GM23338 (cell line): ENCODE measurements at regions not wholly inside any gene's neighbourhood (a gene's known extent, or its start where the extent isn't known, plus 50 kb on each side); places are given as distances from the start of the nearest gene placed in this dataset.

Experiments used
- ATAC-seq: fragments of 200-7000 bp; cut with Tn5 transposase; 3 replicates; pipeline ENCODE4 v1.9.1; 2020
- DNase-seq: peaks from one replicate; pipeline ENCODE4 v3.0.0-alpha.2; 2015; ENCODE audit warnings: low spot score
- H2AFZ ChIP-seq: fragments of 200-600 bp; sonication (generic); 2 replicates; pipeline ENCODE4 v1.8.0; 2016; ENCODE audit warnings: antibody characterized with exemption, mild to moderate bottlenecking, moderate library complexity
- H3F3A ChIP-seq: fragments of 200-600 bp; sonication (generic); replicated peaks from 2 replicates; pipeline ENCODE4 v1.8.0; 2017; ENCODE audit warnings: antibody characterized with exemption, mixed run types, low read depth
- H3K27ac ChIP-seq: fragments of 200-600 bp; sonication (generic); 2 replicates; pipeline ENCODE4 v1.6.1; 2016; ENCODE audit warnings: low read depth
- H3K27me3 ChIP-seq: fragments of 200-600 bp; sonication (generic); 2 replicates; pipeline ENCODE4 v1.8.0; 2016; ENCODE audit warnings: mild to moderate bottlenecking, mixed run types, moderate library complexity; ENCODE audit not compliant: insufficient read depth
- H3K36me3 ChIP-seq: fragments of 200-600 bp; sonication (generic); 2 replicates; pipeline ENCODE4 v1.8.0; 2016; ENCODE audit warnings: mild to moderate bottlenecking; ENCODE audit not compliant: insufficient read depth
- H3K4me1 ChIP-seq: fragments of 200-600 bp; sonication (generic); 2 replicates; pipeline ENCODE4 v1.8.0; 2016; ENCODE audit warnings: mild to moderate bottlenecking, moderate library complexity; ENCODE audit not compliant: insufficient read depth
- H3K4me2 ChIP-seq: fragments of 200-600 bp; sonication (generic); 2 replicates; pipeline ENCODE4 v1.7.1; 2017; ENCODE audit warnings: mixed run types
- H3K4me3 ChIP-seq: fragments of 200-600 bp; sonication (generic); 2 replicates; pipeline ENCODE4 v1.6.1; 2016; ENCODE audit warnings: mixed run types
- H3K79me2 ChIP-seq: fragments of 200-600 bp; sonication (generic); replicated peaks from 2 replicates; pipeline ENCODE4 v1.8.0; 2017; ENCODE audit warnings: mild to moderate bottlenecking; ENCODE audit not compliant: insufficient read depth
- H3K9me2 ChIP-seq: fragments of 200-600 bp; sonication (generic); 2 replicates; pipeline ENCODE4 v1.8.0; 2017; ENCODE audit not compliant: insufficient read depth
- H4K20me1 ChIP-seq: fragments of 200-600 bp; sonication (generic); replicated peaks from 2 replicates; pipeline ENCODE4 v1.8.0; 2017; ENCODE audit warnings: mild to moderate bottlenecking; ENCODE audit not compliant: insufficient read depth
- H3K27ac Mint-ChIP-seq: 2 replicates; pipeline ENCODE4 v1.8.0; 2020; ENCODE audit warnings: inconsistent platforms, mild to moderate bottlenecking, moderate library complexity, mixed read lengths
- H3K27me3 Mint-ChIP-seq: 3 replicates; pipeline ENCODE4 v1.8.0; 2022; ENCODE audit warnings: low read depth, mild to moderate bottlenecking, moderate library complexity, mixed read lengths, inconsistent platforms; ENCODE audit not compliant: insufficient read depth, poor library complexity
- H3K36me3 Mint-ChIP-seq: 3 replicates; pipeline ENCODE4 v1.8.0; 2021; ENCODE audit warnings: low read depth, mild to moderate bottlenecking, inconsistent platforms, moderate library complexity, mixed read lengths
- H3K4me1 Mint-ChIP-seq: 3 replicates; pipeline ENCODE4 v1.8.0; 2020; ENCODE audit warnings: mild to moderate bottlenecking, inconsistent platforms, mixed read lengths
- H3K4me3 Mint-ChIP-seq: 3 replicates; pipeline ENCODE4 v1.8.0; 2021; ENCODE audit warnings: moderate library complexity, mild to moderate bottlenecking, inconsistent platforms, mixed read lengths
- H3K9me3 Mint-ChIP-seq: 3 replicates; pipeline ENCODE4 v1.8.0; 2020; ENCODE audit warnings: moderate library complexity, mild to moderate bottlenecking, inconsistent platforms, mixed read lengths
- CREB1 ChIP-seq: fragments of 250-450 bp; sonication (Bioruptor Pico); IDR thresholded peaks from 2 replicates; pipeline ENCODE4 v1.5.0; 2020; ENCODE audit warnings: low read depth, mild to moderate bottlenecking, moderate library complexity
- CTCF ChIP-seq, 2 experiments: fragments of 200-600 bp in 1 of 2; sonication (generic) in 1 of 2; conservative IDR thresholded peaks; 2 replicates each; pipeline versions ENCODE4 v1.5.1 to v1.6.1; 2016 to 2017; ENCODE audit warnings: antibody characterized with exemption in 2 of 2, low read depth in 2 of 2, mild to moderate bottlenecking in 2 of 2, moderate library complexity in 1 of 2
- EZH2 ChIP-seq: fragments of 200-600 bp; sonication (generic); IDR thresholded peaks from one replicate; pipeline ENCODE4 v1.8.0; 2017; ENCODE audit warnings: antibody characterized with exemption, mild to moderate bottlenecking, low read depth; ENCODE audit not compliant: unreplicated experiment
- JUNB ChIP-seq: IDR thresholded peaks from one replicate; pipeline ENCODE4 v1.6.1; 2016; ENCODE audit warnings: antibody characterized with exemption; ENCODE audit not compliant: unreplicated experiment
- NANOG ChIP-seq: IDR thresholded peaks from 2 replicates; pipeline ENCODE4 v1.6.1; 2016; ENCODE audit warnings: antibody characterized with exemption, borderline replicate concordance
- REST ChIP-seq: IDR thresholded peaks from one replicate; pipeline ENCODE4 v1.6.1; 2018; ENCODE audit warnings: antibody characterized with exemption; ENCODE audit not compliant: unreplicated experiment
- STAT1 ChIP-seq: IDR thresholded peaks from one replicate; pipeline ENCODE4 v1.6.1; 2016; ENCODE audit warnings: antibody characterized with exemption; ENCODE audit not compliant: unreplicated experiment
- ZNF462 ChIP-seq: fragments of 250-450 bp; sonication (Bioruptor Pico); IDR thresholded peaks from 2 replicates; pipeline ENCODE4 v1.5.0; 2020; ENCODE audit warnings: mild to moderate bottlenecking, moderate library complexity

GRCh38 chr1:181263444-181263843, 174.9 kb downstream of the IER5 start (continued):
- no peak for TF ChIP-seq ZNF462 (CRISPR knock-in tag)

- H3K4me1 Mint-ChIP-seq, result peaks cover 3% of the 10 kb centered on the region; the same call in 2 of the 3 replicates
- H3K36me3 Mint-ChIP-seq, result no peaks in the 10 kb centered on the region
- Histone ChIP-seq H3K4me3 (no peak overlapping the region), H3K79me2 (no peaks in the 10 kb centered on the region), H4K20me1 (no peaks in the 10 kb centered on the region), H3K27ac (no peak overlapping the region), H3K36me3 (no peaks in the 10 kb centered on the region; the same call in 1 of the 2 replicates), H3K27me3 (no peaks in the 10 kb centered on the region), H2AFZ (no peak overlapping the region), H3K4me2 (no peak overlapping the region), H3K4me1 (no peaks in the 10 kb centered on the region), H3K9me2 (no peaks in the 10 kb centered on the region), H3F3A (no peaks in the 10 kb centered on the region)
- no peak overlapping the region for H3K27ac Mint-ChIP-seq
- DNase-seq (no peak), ATAC-seq (no peak)
- H3K27me3 Mint-ChIP-seq, result peaks cover 10% of the 10 kb centered on the region
- peaks cover 4% of the 10 kb centered on the region; the same call in 2 of the 3 replicates for H3K9me3 Mint-ChIP-seq
- H3K4me3 Mint-ChIP-seq, result no peak overlapping the region
- no peak for TF ChIP-seq REST
- no peak for TF ChIP-seq STAT1
- TF ChIP-seq CTCF (conservative IDR thresholded peaks at IDR 0.05; ENCODE audit: low read depth in 2 of 2), result no peak
- no peak for TF ChIP-seq EZH2
- TF ChIP-seq JUNB, result no peak
- no peak for TF ChIP-seq CREB1 (CRISPR knock-in tag)
- no peak for TF ChIP-seq NANOG
Observed at GRCh38 chr1:181264821-181265220, 176.3 kb downstream of the IER5 start.
